ENCODE measurements at regions not wholly inside any gene's neighbourhood (a gene's known extent, or its start where the extent isn't known, plus 50 kb on each side); places are given as distances from the start of the nearest gene placed in this dataset.

GRCh38 chr5:143898381-143898780 is 86.4 kb downstream of the HMHB1 start:
- peak overlapping the region; percentile 39 for H3K27ac Mint-ChIP-seq (ENCODE audit: unreplicated experiment)
- DNase-seq (ENCODE audit: extremely low spot score, unreplicated experiment): no peak
- no peak for TF ChIP-seq CTCF (IDR thresholded peaks at IDR 0.05)
- no peaks in the 10 kb centered on the region for H3K27me3 Mint-ChIP-seq (ENCODE audit: unreplicated experiment)
- H3K4me3 Mint-ChIP-seq (ENCODE audit: unreplicated experiment): no peak overlapping the region
- H3K4me1 Mint-ChIP-seq (ENCODE audit: unreplicated experiment): peaks cover 23% of the 10 kb centered on the region
- H3K9me3 Mint-ChIP-seq (ENCODE audit: unreplicated experiment): no peaks in the 10 kb centered on the region
- H3K36me3 Mint-ChIP-seq (ENCODE audit: unreplicated experiment): no peaks in the 10 kb centered on the region

GRCh38 chr5:143898916-143899591 is 87.1 kb downstream of the HMHB1 start:
- TF ChIP-seq CTCF (IDR thresholded peaks at IDR 0.05): no peak
- Mint-ChIP-seq H3K36me3 (ENCODE audit: unreplicated experiment) (no peaks in the 10 kb centered on the region), H3K4me3 (ENCODE audit: unreplicated experiment) (no peak overlapping the region), H3K4me1 (ENCODE audit: unreplicated experiment) (peaks cover 23% of the 10 kb centered on the region), H3K9me3 (ENCODE audit: unreplicated experiment) (no peaks in the 10 kb centered on the region), H3K27me3 (ENCODE audit: unreplicated experiment) (no peaks in the 10 kb centered on the region), H3K27ac (ENCODE audit: unreplicated experiment) (no peak overlapping the region)
- DNase-seq (ENCODE audit: extremely low spot score, unreplicated experiment): no peak

- no peaks in the 10 kb centered on the region for H3K36me3 Mint-ChIP-seq (ENCODE audit: unreplicated experiment)
- no peaks in the 10 kb centered on the region for H3K27me3 Mint-ChIP-seq (ENCODE audit: unreplicated experiment)
- H3K27ac Mint-ChIP-seq (ENCODE audit: unreplicated experiment): no peak overlapping the region
- H3K4me3 Mint-ChIP-seq (ENCODE audit: unreplicated experiment): no peak overlapping the region
- peaks cover 5% of the 10 kb centered on the region for H3K4me1 Mint-ChIP-seq (ENCODE audit: unreplicated experiment)
- no peak for TF ChIP-seq CTCF (IDR thresholded peaks at IDR 0.05)
- no peak for DNase-seq (ENCODE audit: extremely low spot score, unreplicated experiment)
- H3K9me3 Mint-ChIP-seq (ENCODE audit: unreplicated experiment): peaks cover 3% of the 10 kb centered on the region
These were observed 97.0 kb downstream of the HMHB1 start for GRCh38 chr5:143908959-143909358.

- Mint-ChIP-seq H3K36me3 (ENCODE audit: unreplicated experiment) (no peaks in the 10 kb centered on the region), H3K27me3 (ENCODE audit: unreplicated experiment) (no peaks in the 10 kb centered on the region), H3K9me3 (ENCODE audit: unreplicated experiment) (no peaks in the 10 kb centered on the region), H3K4me1 (ENCODE audit: unreplicated experiment) (peaks cover 31% of the 10 kb centered on the region), H3K27ac (ENCODE audit: unreplicated experiment) (no peak overlapping the region), H3K4me3 (ENCODE audit: unreplicated experiment) (no peak overlapping the region)
- no peak for TF ChIP-seq CTCF (IDR thresholded peaks at IDR 0.05)
- DNase-seq (ENCODE audit: extremely low spot score, unreplicated experiment): no peak
These were observed 101.2 kb downstream of the HMHB1 start for GRCh38 chr5:143913008-143913752.

- Mint-ChIP-seq H3K27me3 (ENCODE audit: unreplicated experiment) (no peaks in the 10 kb centered on the region), H3K9me3 (ENCODE audit: unreplicated experiment) (no peaks in the 10 kb centered on the region), H3K4me1 (ENCODE audit: unreplicated experiment) (peaks cover 31% of the 10 kb centered on the region), H3K27ac (ENCODE audit: unreplicated experiment) (no peak overlapping the region), H3K36me3 (ENCODE audit: unreplicated experiment) (no peaks in the 10 kb centered on the region), H3K4me3 (ENCODE audit: unreplicated experiment) (no peak overlapping the region)
- no peak for DNase-seq (ENCODE audit: extremely low spot score, unreplicated experiment)
- no peak for TF ChIP-seq CTCF (IDR thresholded peaks at IDR 0.05)
These were observed 102.8 kb downstream of the HMHB1 start for GRCh38 chr5:143914756-143915155.
